HCT116 (cell line): ENCODE measurements at regions not wholly inside any gene's neighbourhood (a gene's known extent, or its start where the extent isn't known, plus 50 kb on each side); places are given as distances from the start of the nearest gene placed in this dataset.

Experiments used
- ATAC-seq: fragments of 200-7000 bp; cut with Tn5 transposase; 2 replicates; pipeline ENCODE4 v1.9.1; 2020; ENCODE audit warnings: mild to moderate bottlenecking, moderate library complexity
- BruUV-seq: library from RNA; stranded (reverse); fragments of 400-500 nt; replicated peaks from 2 replicates; lab custom pipeline; 2021; lab: Mats Ljungman, UMichigan
- CTCF ChIA-PET: fragments of 300-600 bp; sonication (Branson Sonifier 250); formaldehyde crosslinking; loops from one replicate; lab custom pipeline; 2021; ENCODE audit warnings: antibody characterized with exemption; lab: Charles Lee
- POLR2A ChIA-PET: fragments of 300-600, 350-600 bp; sonication (Branson Sonifier 250); formaldehyde crosslinking; loops from one replicate; lab custom pipeline; 2021; ENCODE audit warnings: antibody characterized with exemption; lab: Charles Lee
- RAD21 ChIA-PET, 2 experiments: fragments of 300-600 bp; sonication (Branson Sonifier 250); formaldehyde crosslinking; loops; one replicate each; lab custom pipeline; 2023; ENCODE audit warnings: low total read pairs in 2 of 2; ENCODE audit not compliant: uncharacterized antibody in 2 of 2, unreplicated experiment in 2 of 2, low non-redundant PET in 1 of 2; lab: Charles Lee
- DNase-seq: peaks from one replicate; pipeline ENCODE4 v3.0.0-alpha.2; 2010; ENCODE audit warnings: low read depth, low spot score
- H2AFZ ChIP-seq: fragments of 200-600 bp; shearing (Covaris generic), sonication (generic); 2 replicates; pipeline ENCODE4 v1.6.1; 2017; ENCODE audit warnings: low read depth, mixed run types, mixed read lengths, antibody characterized with exemption, low read length; ENCODE audit not compliant: poor library complexity, severe bottlenecking
- H3K27ac ChIP-seq: 2 replicates; pipeline ENCODE4 v1.5.1; 2012; ENCODE audit warnings: low read depth, low read length
- H3K27me3 ChIP-seq: fragments of 200-600 bp; sonication (generic); 2 replicates; pipeline ENCODE4 v1.6.1; 2016; ENCODE audit warnings: mixed run types, low read length, mixed read lengths; ENCODE audit not compliant: insufficient read depth
- H3K36me3 ChIP-seq, 2 experiments: fragments of 200-500 bp in 1 of 2; fragments of 200-600 bp in 1 of 2; sonication (Bioruptor generic) in 1 of 2; sonication (generic) in 1 of 2; 2 replicates each; pipeline versions ENCODE4 v1.5.1 to v1.6.1; 2014 to 2016; ENCODE audit warnings: low read length in 2 of 2, inconsistent platforms in 1 of 2, mixed read lengths in 1 of 2, mixed run types in 1 of 2; ENCODE audit not compliant: insufficient read depth in 2 of 2, control insufficient read depth in 1 of 2
- H3K4me1 ChIP-seq, 2 experiments: fragments of 200-600 bp in 1 of 2; sonication (generic) in 1 of 2; 2 replicates each; pipeline versions ENCODE4 v1.5.1 to v1.6.1; 2012 to 2017; ENCODE audit warnings: low read length in 2 of 2, inconsistent platforms in 1 of 2, mild to moderate bottlenecking in 1 of 2, mixed read lengths in 1 of 2, mixed run types in 1 of 2, moderate library complexity in 1 of 2; ENCODE audit not compliant: insufficient read depth in 2 of 2, control insufficient read depth in 1 of 2
- H3K4me2 ChIP-seq: fragments of 200-600 bp; sonication (generic); 2 replicates; pipeline ENCODE4 v1.6.1; 2017; ENCODE audit warnings: mixed run types, low read length, mixed read lengths
- H3K4me3 ChIP-seq, 2 experiments: fragments of 200-600 bp in 1 of 2; sonication (generic) in 1 of 2; replicated peaks in 1 of 2; 2 replicates each; pipeline ENCODE4 v1.5.1; 2011 to 2016; ENCODE audit warnings: low read length in 2 of 2, control low read depth in 1 of 2, low read depth in 1 of 2, mild to moderate bottlenecking in 1 of 2, mixed read lengths in 1 of 2, mixed run types in 1 of 2
- H3K79me2 ChIP-seq: fragments of 200-600 bp; sonication (generic); 2 replicates; pipeline ENCODE4 v1.6.1; 2017; ENCODE audit warnings: mild to moderate bottlenecking, mixed run types, low read length, moderate library complexity, mixed read lengths; ENCODE audit not compliant: insufficient read depth
- H3K9ac ChIP-seq: fragments of 200-600 bp; sonication (generic); 2 replicates; pipeline ENCODE4 v1.6.1; 2016; ENCODE audit warnings: low read length, mixed read lengths
- H3K9me2 ChIP-seq: fragments of 200-600 bp; sonication (generic), shearing (Covaris generic); 2 replicates; pipeline ENCODE4 v1.6.1; 2017; ENCODE audit warnings: mixed run types, mild to moderate bottlenecking, moderate library complexity; ENCODE audit not compliant: insufficient read depth
- H3K9me3 ChIP-seq, 2 experiments: fragments of 200-500 bp in 1 of 2; fragments of 200-600 bp in 1 of 2; sonication (Bioruptor generic) in 1 of 2; sonication (generic) in 1 of 2; 2 replicates each; pipeline ENCODE4 v1.6.1; 2014 to 2017; ENCODE audit warnings: low read length in 2 of 2, mixed read lengths in 2 of 2, inconsistent platforms in 1 of 2, low read depth in 1 of 2, mild to moderate bottlenecking in 1 of 2, mixed run types in 1 of 2, moderate library complexity in 1 of 2; ENCODE audit not compliant: control insufficient read depth in 1 of 2, insufficient read depth in 1 of 2
- H4K20me1 ChIP-seq: fragments of 200-600 bp; sonication (generic), shearing (Covaris generic); 2 replicates; pipeline ENCODE4 v1.6.1; 2017; ENCODE audit warnings: mixed run types, mild to moderate bottlenecking, moderate library complexity; ENCODE audit not compliant: insufficient read depth
- CBX3 ChIP-seq: IDR thresholded peaks from 2 replicates; pipeline ENCODE4 v1.6.1; 2012; ENCODE audit warnings: low read depth
- CEBPB ChIP-seq: IDR thresholded peaks from 2 replicates; pipeline ENCODE4 v1.6.1; 2012; ENCODE audit warnings: low read depth
- EGR1 ChIP-seq: IDR thresholded peaks from 2 replicates; pipeline ENCODE4 v1.6.1; 2012; ENCODE audit warnings: low read depth
- EZH2 ChIP-seq: fragments of 200-600 bp; sonication (generic); IDR thresholded peaks from 2 replicates; pipeline ENCODE4 v1.6.1; 2017; ENCODE audit warnings: antibody characterized with exemption, mixed run types
- EZH2phosphoT487 ChIP-seq: fragments of 200-600 bp; IDR thresholded peaks from 2 replicates; pipeline ENCODE4 v1.6.1; 2018; ENCODE audit warnings: antibody characterized with exemption, borderline replicate concordance
- FOSL1 ChIP-seq: IDR thresholded peaks from 2 replicates; pipeline ENCODE4 v1.6.1; 2012; ENCODE audit warnings: low read depth
- POLR2A ChIP-seq: IDR thresholded peaks from 2 replicates; pipeline ENCODE4 v1.7.0; 2011; ENCODE audit warnings: borderline replicate concordance; ENCODE audit not compliant: insufficient read depth, insufficient read length; ENCODE audit errors: extremely low read depth
- POLR2AphosphoS5 ChIP-seq: IDR thresholded peaks from 2 replicates; pipeline ENCODE4 v1.6.1; 2011; ENCODE audit warnings: mild to moderate bottlenecking, low read depth, low read length, moderate library complexity
- RAD21 ChIP-seq: IDR thresholded peaks from 2 replicates; pipeline ENCODE4 v1.6.1; 2012; ENCODE audit warnings: low read depth, mild to moderate bottlenecking
- SIN3A ChIP-seq: IDR thresholded peaks from 2 replicates; pipeline ENCODE4 v1.6.1; 2012; ENCODE audit warnings: low read depth
- SP1 ChIP-seq: IDR thresholded peaks from 2 replicates; pipeline ENCODE4 v1.6.1; 2012; ENCODE audit warnings: low read depth
- SRF ChIP-seq: IDR thresholded peaks from 2 replicates; pipeline ENCODE4 v1.6.1; 2012; ENCODE audit warnings: low read depth
- TCF7L2 ChIP-seq: IDR thresholded peaks from 2 replicates; pipeline ENCODE4 v1.7.0; 2011; ENCODE audit warnings: borderline replicate concordance, inconsistent platforms; ENCODE audit not compliant: insufficient read depth, insufficient read length; ENCODE audit errors: extremely low read depth
- ZFX ChIP-seq: fragments of 450-650 bp; IDR thresholded peaks from 2 replicates; pipeline ENCODE4 v1.6.1; 2017
- ZNF274 ChIP-seq: fragments of 200-500 bp; sonication (Bioruptor generic); IDR thresholded peaks from 2 replicates; pipeline ENCODE4 v1.6.1; 2014; ENCODE audit warnings: mild to moderate bottlenecking, low read depth, low read length, inconsistent platforms
- intact Hi-C: fragments of 100-400 bp; cut with micrococcal nuclease; formaldehyde crosslinking; loops from 2 replicates; pipeline ENCODE4 v1.10.0; 2022
- TF ChIP-seq, protein P1 (sequence below): IDR thresholded peaks from 2 replicates; pipeline ENCODE4 v1.6.1; 2012; ENCODE audit warnings: low read depth
- TF ChIP-seq, protein P2 (sequence below): IDR thresholded peaks from 2 replicates; pipeline ENCODE4 v1.6.1; 2012
- TF ChIP-seq, protein P3 (sequence below): IDR thresholded peaks from 2 replicates; pipeline ENCODE4 v1.6.1; 2012

DNA sequence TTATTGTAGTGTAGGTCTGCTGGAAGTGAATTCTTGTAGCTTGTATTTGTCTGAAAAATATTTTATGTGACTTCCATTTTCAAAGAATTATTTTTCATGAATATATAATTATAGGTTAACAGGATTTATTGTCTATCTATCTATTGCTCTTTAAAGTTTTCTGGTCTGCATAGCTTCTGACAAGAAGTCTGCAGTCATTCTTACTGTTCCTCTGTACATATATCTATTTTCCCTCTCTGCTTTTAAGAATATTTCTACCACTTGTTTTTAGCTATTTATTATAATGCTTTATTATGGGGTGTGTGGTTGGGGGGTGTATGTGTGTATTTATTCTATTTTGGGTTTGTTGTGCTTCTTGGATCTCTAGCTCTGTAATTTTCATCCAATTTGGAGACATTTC is 77.4 kb downstream of the ETS2 start:
- no peak for DNase-seq
- intact Hi-C loops = no loop called here
- ChIA-PET POLR2A (no interaction called here), RAD21 (no interaction called here), CTCF (no interaction called here)
- Histone ChIP-seq H3K27me3 (no peaks in the 10 kb centered on the region), H3K9ac (no peak overlapping the region), H3K9me2 (no peaks in the 10 kb centered on the region), H3K79me2 (no peaks in the 10 kb centered on the region), H3K4me3 (no peak overlapping the region), H3K4me1 (no peaks in the 10 kb centered on the region), H3K27ac (no peak overlapping the region), H4K20me1 (no peaks in the 10 kb centered on the region), H3K36me3 (no peaks in the 10 kb centered on the region), H2AFZ (no peak overlapping the region), H3K9me3 (peaks cover 6 to 11% of the 10 kb centered on the region in 2 experiments; a peak in 2 of 4 replicates), H3K4me2 (no peak overlapping the region)
- TF ChIP-seq POLR2AphosphoS5 = no peak
- no peak for TF ChIP-seq SP1
- no peak for TF ChIP-seq ZNF274
- TF ChIP-seq, protein P1, sequence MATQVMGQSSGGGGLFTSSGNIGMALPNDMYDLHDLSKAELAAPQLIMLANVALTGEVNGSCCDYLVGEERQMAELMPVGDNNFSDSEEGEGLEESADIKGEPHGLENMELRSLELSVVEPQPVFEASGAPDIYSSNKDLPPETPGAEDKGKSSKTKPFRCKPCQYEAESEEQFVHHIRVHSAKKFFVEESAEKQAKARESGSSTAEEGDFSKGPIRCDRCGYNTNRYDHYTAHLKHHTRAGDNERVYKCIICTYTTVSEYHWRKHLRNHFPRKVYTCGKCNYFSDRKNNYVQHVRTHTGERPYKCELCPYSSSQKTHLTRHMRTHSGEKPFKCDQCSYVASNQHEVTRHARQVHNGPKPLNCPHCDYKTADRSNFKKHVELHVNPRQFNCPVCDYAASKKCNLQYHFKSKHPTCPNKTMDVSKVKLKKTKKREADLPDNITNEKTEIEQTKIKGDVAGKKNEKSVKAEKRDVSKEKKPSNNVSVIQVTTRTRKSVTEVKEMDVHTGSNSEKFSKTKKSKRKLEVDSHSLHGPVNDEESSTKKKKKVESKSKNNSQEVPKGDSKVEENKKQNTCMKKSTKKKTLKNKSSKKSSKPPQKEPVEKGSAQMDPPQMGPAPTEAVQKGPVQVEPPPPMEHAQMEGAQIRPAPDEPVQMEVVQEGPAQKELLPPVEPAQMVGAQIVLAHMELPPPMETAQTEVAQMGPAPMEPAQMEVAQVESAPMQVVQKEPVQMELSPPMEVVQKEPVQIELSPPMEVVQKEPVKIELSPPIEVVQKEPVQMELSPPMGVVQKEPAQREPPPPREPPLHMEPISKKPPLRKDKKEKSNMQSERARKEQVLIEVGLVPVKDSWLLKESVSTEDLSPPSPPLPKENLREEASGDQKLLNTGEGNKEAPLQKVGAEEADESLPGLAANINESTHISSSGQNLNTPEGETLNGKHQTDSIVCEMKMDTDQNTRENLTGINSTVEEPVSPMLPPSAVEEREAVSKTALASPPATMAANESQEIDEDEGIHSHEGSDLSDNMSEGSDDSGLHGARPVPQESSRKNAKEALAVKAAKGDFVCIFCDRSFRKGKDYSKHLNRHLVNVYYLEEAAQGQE = no peak
- no peak for TF ChIP-seq POLR2A
- no peak for TF ChIP-seq EGR1
- TF ChIP-seq, protein P2, sequence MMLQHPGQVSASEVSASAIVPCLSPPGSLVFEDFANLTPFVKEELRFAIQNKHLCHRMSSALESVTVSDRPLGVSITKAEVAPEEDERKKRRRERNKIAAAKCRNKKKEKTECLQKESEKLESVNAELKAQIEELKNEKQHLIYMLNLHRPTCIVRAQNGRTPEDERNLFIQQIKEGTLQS = no peak
- no peak for TF ChIP-seq ZFX
- no peak for TF ChIP-seq SIN3A
- TF ChIP-seq RAD21 = no peak
- no peak for TF ChIP-seq CBX3
- no peak for TF ChIP-seq EZH2
- TF ChIP-seq CEBPB = no peak
- TF ChIP-seq, protein P3, sequence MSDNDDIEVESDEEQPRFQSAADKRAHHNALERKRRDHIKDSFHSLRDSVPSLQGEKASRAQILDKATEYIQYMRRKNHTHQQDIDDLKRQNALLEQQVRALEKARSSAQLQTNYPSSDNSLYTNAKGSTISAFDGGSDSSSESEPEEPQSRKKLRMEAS = no peak
- no peak for TF ChIP-seq TCF7L2
- TF ChIP-seq EZH2phosphoT487 = no peak
- TF ChIP-seq SRF = no peak
- no peak for TF ChIP-seq FOSL1
- no peak for ATAC-seq
- BruUV-seq = no TSS peak
